Endothelial cell of umbilical vein (primary cell): ENCODE measurements at regions not wholly inside any gene's neighbourhood (a gene's known extent, or its start where the extent isn't known, plus 50 kb on each side); places are given as distances from the start of the nearest gene placed in this dataset.

Experiments
- BruUV-seq: library from RNA; stranded (reverse); fragments of 400-500 nt; replicated peaks from 2 replicates; lab custom pipeline; 2021; lab: Mats Ljungman, UMichigan
- CTCF ChIA-PET: fragments of 300-600, 350-600 bp; sonication (Branson Sonifier 250); formaldehyde crosslinking; loops from one replicate; lab custom pipeline; 2021; ENCODE audit warnings: antibody characterized with exemption, inconsistent platforms; lab: Charles Lee
- POLR2A ChIA-PET: fragments of 300-600, 350-600 bp; sonication (Branson Sonifier 250); formaldehyde crosslinking; loops from one replicate; lab custom pipeline; 2021; ENCODE audit warnings: antibody characterized with exemption, inconsistent platforms; lab: Charles Lee
- DNase-seq: peaks from one replicate; pipeline ENCODE4 v3.0.0-alpha.2; 2011; ENCODE audit warnings: low read depth, low spot score
- FAIRE-seq: peaks from 2 replicates; lab custom pipeline; 2011; peaks lifted over from hg19 to GRCh38; lab: Jason Lieb, UNC
- H2AFZ ChIP-seq: 2 replicates; pipeline ENCODE4 v1.6.0; 2012; ENCODE audit warnings: low read depth, low read length, control low read depth, inconsistent platforms
- H3K27ac ChIP-seq: 2 replicates; pipeline ENCODE4 v1.5.1; 2011; ENCODE audit warnings: low read depth, mild to moderate bottlenecking, control low read depth, low read length, moderate library complexity; ENCODE audit not compliant: insufficient read depth
- H3K27me3 ChIP-seq, 2 experiments: 2 replicates each; pipeline versions ENCODE4 v1.6.0 to v1.6.1; 2011; ENCODE audit warnings: low read length in 2 of 2, mixed read lengths in 1 of 2; ENCODE audit not compliant: control insufficient read depth in 2 of 2, insufficient read depth in 2 of 2
- H3K36me3 ChIP-seq, 2 experiments: 2 replicates in 1 of 2; 3 replicates in 1 of 2; pipeline ENCODE4 v1.5.1; 2011; ENCODE audit warnings: low read length in 2 of 2, mild to moderate bottlenecking in 1 of 2, moderate library complexity in 1 of 2; ENCODE audit not compliant: control insufficient read depth in 2 of 2, insufficient read depth in 2 of 2; ENCODE audit errors: extremely low read depth in 1 of 2
- H3K4me1 ChIP-seq: 3 replicates; pipeline ENCODE4 v1.5.1; 2011; ENCODE audit warnings: mild to moderate bottlenecking, low read length; ENCODE audit not compliant: control insufficient read depth, insufficient read depth; ENCODE audit errors: extremely low read depth
- H3K4me2 ChIP-seq: 2 replicates; pipeline ENCODE4 v1.6.1; 2011; ENCODE audit warnings: low read length, control low read depth, mixed read lengths; ENCODE audit not compliant: insufficient read depth
- H3K4me3 ChIP-seq, 3 experiments: fragments of 200-600 bp in 1 of 3; sonication (generic), shearing (Covaris generic) in 1 of 3; replicated peaks in 1 of 3; 2 replicates each; pipeline ENCODE4 v1.5.1; 2011 to 2016; ENCODE audit warnings: control low read depth in 3 of 3, low read length in 3 of 3, mild to moderate bottlenecking in 2 of 3, inconsistent platforms in 1 of 3, low read depth in 1 of 3, moderate library complexity in 1 of 3; ENCODE audit not compliant: insufficient read depth in 1 of 3
- H3K79me2 ChIP-seq: 2 replicates; pipeline ENCODE4 v1.6.0; 2012; ENCODE audit warnings: low read length, inconsistent platforms; ENCODE audit not compliant: control insufficient read depth, insufficient read depth
- H3K9ac ChIP-seq: replicated peaks from 2 replicates; pipeline ENCODE3; 2011; ENCODE audit warnings: low read length, control low read depth; ENCODE audit not compliant: insufficient read depth; ENCODE audit errors: extremely low read depth
- H3K9me1 ChIP-seq: replicated peaks from 3 replicates; pipeline ENCODE4 v1.6.0; 2011; ENCODE audit warnings: mild to moderate bottlenecking, low read length; ENCODE audit not compliant: control insufficient read depth, insufficient read depth; ENCODE audit errors: extremely low read depth
- H3K9me3 ChIP-seq: replicated peaks from 2 replicates; pipeline ENCODE4 v1.5.1; 2012; ENCODE audit warnings: low read length, inconsistent platforms; ENCODE audit not compliant: control insufficient read depth, insufficient read depth
- H4K20me1 ChIP-seq: replicated peaks from 2 replicates; pipeline ENCODE3; 2011; ENCODE audit warnings: mild to moderate bottlenecking, low read length; ENCODE audit not compliant: control insufficient read depth, insufficient read depth; ENCODE audit errors: extremely low read depth
- EZH2 ChIP-seq: IDR thresholded peaks from 2 replicates; pipeline ENCODE4 v1.6.1; 2012; ENCODE audit warnings: borderline replicate concordance, low read depth, mild to moderate bottlenecking, moderate library complexity, low read length, inconsistent platforms; ENCODE audit not compliant: severe bottlenecking
- FOS ChIP-seq: IDR thresholded peaks from 2 replicates; pipeline ENCODE4 v1.6.1; 2011; ENCODE audit warnings: mild to moderate bottlenecking, low read length, moderate library complexity, borderline replicate concordance; ENCODE audit not compliant: insufficient read depth
- GATA2 ChIP-seq: IDR thresholded peaks from 2 replicates; pipeline ENCODE4 v1.7.0; 2011; ENCODE audit warnings: low read depth, mild to moderate bottlenecking, moderate library complexity, mixed read lengths, low read length; ENCODE audit not compliant: insufficient read length, insufficient read depth
- JUN ChIP-seq: IDR thresholded peaks from 2 replicates; pipeline ENCODE4 v1.6.1; 2011; ENCODE audit warnings: borderline replicate concordance, low read depth; ENCODE audit not compliant: insufficient read length, insufficient read depth
- MYC ChIP-seq: IDR thresholded peaks from one replicate; pipeline ENCODE4 v1.6.1; 2011; ENCODE audit warnings: mild to moderate bottlenecking, low read depth, low read length
- POLR2A ChIP-seq: IDR thresholded peaks from 2 replicates; pipeline ENCODE4 v1.6.1; 2012; ENCODE audit warnings: low read depth, mild to moderate bottlenecking, control low read depth, low read length
- POLR2AphosphoS5 ChIP-seq: IDR thresholded peaks from 2 replicates; pipeline ENCODE4 v1.6.1; 2012; ENCODE audit warnings: low read depth, mild to moderate bottlenecking, control low read depth, low read length, moderate library complexity; ENCODE audit not compliant: insufficient read depth
- dilution Hi-C: fragments of 300-500 bp; cut with MboI; formaldehyde crosslinking; loops from one replicate; pipeline ENCODE4 v1.15.0; 2019; ENCODE audit warnings: low sequenced_read_pairs; ENCODE audit not compliant: extremely low pct_ligation_motif_present
- intact Hi-C: fragments of 100-400 bp; cut with micrococcal nuclease; formaldehyde crosslinking; loops from one replicate; pipeline ENCODE4 v1.10.0; 2022
- TF ChIP-seq, protein P1 (sequence below): IDR thresholded peaks from 2 replicates; pipeline ENCODE4 v1.6.1; 2011; ENCODE audit not compliant: insufficient read depth, insufficient read length
- TF ChIP-seq, protein P2 (sequence below), 2 donors: IDR thresholded peaks; 1 replicate in 1 of 2; 2 replicates in 1 of 2; pipeline ENCODE4 v1.5.1; 2011; ENCODE audit warnings: low read length in 2 of 2, mild to moderate bottlenecking in 2 of 2, moderate library complexity in 2 of 2, control low read depth in 1 of 2, inconsistent platforms in 1 of 2, low read depth in 1 of 2; ENCODE audit not compliant: insufficient read depth in 1 of 2; ENCODE audit errors: extremely low read depth in 1 of 2

DNA sequence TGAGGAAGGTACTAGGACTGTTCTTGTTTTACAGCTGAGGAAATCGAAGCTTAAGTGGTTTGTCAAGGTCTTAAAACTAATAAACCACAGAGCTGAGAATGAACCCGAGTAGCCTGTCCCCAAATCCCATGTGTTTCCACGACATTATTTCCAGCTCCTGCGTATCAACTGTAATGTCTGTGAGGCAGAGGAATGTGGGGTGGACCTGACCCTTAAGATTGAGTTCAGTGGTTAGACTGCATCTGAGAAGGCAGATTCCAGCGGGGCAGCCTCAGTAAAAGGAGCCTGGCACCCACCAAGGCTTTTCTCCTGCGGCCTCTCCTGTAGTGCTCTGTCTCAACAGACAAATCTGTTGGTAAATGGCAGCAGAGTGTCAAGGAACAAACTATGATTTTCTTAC lies 81.9 kb upstream of the TMEM178A start:
- Histone ChIP-seq H3K9me1 (no peaks in the 10 kb centered on the region), H4K20me1 (no peaks in the 10 kb centered on the region), H3K4me1 (no peaks in the 10 kb centered on the region), H3K27ac (no peak overlapping the region), H3K4me2 (no peak overlapping the region), H3K36me3 (no peaks in the 10 kb centered on the region), H3K27me3 (peaks cover 3 to 7% of the 10 kb centered on the region in 2 experiments), H3K9me3 (no peaks in the 10 kb centered on the region), H3K9ac (no peak overlapping the region), H3K79me2 (no peaks in the 10 kb centered on the region), H3K4me3 (no peak overlapping the region), H2AFZ (no peak overlapping the region)
- DNase-seq (no peak), FAIRE-seq (no peak)
- intact Hi-C loops (no loop called here), dilution Hi-C loops (no loop called here)
- ChIA-PET POLR2A (no interaction called here), CTCF (interaction anchor here (0.9 to 1.8 kb wide), 2 partner anchors 9 to 14 kb away, joined by 3 to 5 read pairs; no protein-coding TSS in a partner anchor)
- no peak for TF ChIP-seq GATA2
- no peak for TF ChIP-seq POLR2A
- TF ChIP-seq MYC: no peak
- no peak for TF ChIP-seq FOS
- TF ChIP-seq, protein P1, sequence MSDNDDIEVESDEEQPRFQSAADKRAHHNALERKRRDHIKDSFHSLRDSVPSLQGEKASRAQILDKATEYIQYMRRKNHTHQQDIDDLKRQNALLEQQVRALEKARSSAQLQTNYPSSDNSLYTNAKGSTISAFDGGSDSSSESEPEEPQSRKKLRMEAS: no peak
- no peak for TF ChIP-seq EZH2
- TF ChIP-seq, protein P2, sequence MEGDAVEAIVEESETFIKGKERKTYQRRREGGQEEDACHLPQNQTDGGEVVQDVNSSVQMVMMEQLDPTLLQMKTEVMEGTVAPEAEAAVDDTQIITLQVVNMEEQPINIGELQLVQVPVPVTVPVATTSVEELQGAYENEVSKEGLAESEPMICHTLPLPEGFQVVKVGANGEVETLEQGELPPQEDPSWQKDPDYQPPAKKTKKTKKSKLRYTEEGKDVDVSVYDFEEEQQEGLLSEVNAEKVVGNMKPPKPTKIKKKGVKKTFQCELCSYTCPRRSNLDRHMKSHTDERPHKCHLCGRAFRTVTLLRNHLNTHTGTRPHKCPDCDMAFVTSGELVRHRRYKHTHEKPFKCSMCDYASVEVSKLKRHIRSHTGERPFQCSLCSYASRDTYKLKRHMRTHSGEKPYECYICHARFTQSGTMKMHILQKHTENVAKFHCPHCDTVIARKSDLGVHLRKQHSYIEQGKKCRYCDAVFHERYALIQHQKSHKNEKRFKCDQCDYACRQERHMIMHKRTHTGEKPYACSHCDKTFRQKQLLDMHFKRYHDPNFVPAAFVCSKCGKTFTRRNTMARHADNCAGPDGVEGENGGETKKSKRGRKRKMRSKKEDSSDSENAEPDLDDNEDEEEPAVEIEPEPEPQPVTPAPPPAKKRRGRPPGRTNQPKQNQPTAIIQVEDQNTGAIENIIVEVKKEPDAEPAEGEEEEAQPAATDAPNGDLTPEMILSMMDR (IDR thresholded peaks at IDR 0.05; ENCODE audit: extremely low read depth in 1 of 2, insufficient read depth in 1 of 2, low read depth in 1 of 2, low read length in 2 of 2): no peak
- no peak for TF ChIP-seq POLR2AphosphoS5
- TF ChIP-seq JUN: no peak
- BruUV-seq: no TSS peak
